PC-9 (cell line): ENCODE measurements at regions not wholly inside any gene's neighbourhood (a gene's known extent, or its start where the extent isn't known, plus 50 kb on each side); places are given as distances from the start of the nearest gene placed in this dataset.

ENCODE experiments used
- EZH2 ChIP-seq: fragments of 200-600 bp; sonication (generic); IDR thresholded peaks from 2 replicates; pipeline ENCODE4 v1.8.0; 2017; ENCODE audit warnings: antibody characterized with exemption, low read depth
- TF ChIP-seq, protein P1 (sequence below): fragments of 200-600 bp; sonication (generic); conservative IDR thresholded peaks from 2 replicates; pipeline ENCODE4 v1.6.1; 2017; ENCODE audit warnings: mixed run types, antibody characterized with exemption, mild to moderate bottlenecking, moderate library complexity

GRCh38 chr12:46087916-46088439 lies 97.6 kb upstream of the SCAF11 start:
- TF ChIP-seq, protein P1, sequence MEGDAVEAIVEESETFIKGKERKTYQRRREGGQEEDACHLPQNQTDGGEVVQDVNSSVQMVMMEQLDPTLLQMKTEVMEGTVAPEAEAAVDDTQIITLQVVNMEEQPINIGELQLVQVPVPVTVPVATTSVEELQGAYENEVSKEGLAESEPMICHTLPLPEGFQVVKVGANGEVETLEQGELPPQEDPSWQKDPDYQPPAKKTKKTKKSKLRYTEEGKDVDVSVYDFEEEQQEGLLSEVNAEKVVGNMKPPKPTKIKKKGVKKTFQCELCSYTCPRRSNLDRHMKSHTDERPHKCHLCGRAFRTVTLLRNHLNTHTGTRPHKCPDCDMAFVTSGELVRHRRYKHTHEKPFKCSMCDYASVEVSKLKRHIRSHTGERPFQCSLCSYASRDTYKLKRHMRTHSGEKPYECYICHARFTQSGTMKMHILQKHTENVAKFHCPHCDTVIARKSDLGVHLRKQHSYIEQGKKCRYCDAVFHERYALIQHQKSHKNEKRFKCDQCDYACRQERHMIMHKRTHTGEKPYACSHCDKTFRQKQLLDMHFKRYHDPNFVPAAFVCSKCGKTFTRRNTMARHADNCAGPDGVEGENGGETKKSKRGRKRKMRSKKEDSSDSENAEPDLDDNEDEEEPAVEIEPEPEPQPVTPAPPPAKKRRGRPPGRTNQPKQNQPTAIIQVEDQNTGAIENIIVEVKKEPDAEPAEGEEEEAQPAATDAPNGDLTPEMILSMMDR: no peak
- TF ChIP-seq EZH2: no peak
